GM23338 (cell line): ENCODE measurements at regions not wholly inside any gene's neighbourhood (a gene's known extent, or its start where the extent isn't known, plus 50 kb on each side); places are given as distances from the start of the nearest gene placed in this dataset.

Source experiments
- ATAC-seq: fragments of 200-7000 bp; cut with Tn5 transposase; 3 replicates; pipeline ENCODE4 v1.9.1; 2020
- DNase-seq: peaks from one replicate; pipeline ENCODE4 v3.0.0-alpha.2; 2015; ENCODE audit warnings: low spot score
- H2AFZ ChIP-seq: fragments of 200-600 bp; sonication (generic); 2 replicates; pipeline ENCODE4 v1.8.0; 2016; ENCODE audit warnings: antibody characterized with exemption, mild to moderate bottlenecking, moderate library complexity
- H3F3A ChIP-seq: fragments of 200-600 bp; sonication (generic); replicated peaks from 2 replicates; pipeline ENCODE4 v1.8.0; 2017; ENCODE audit warnings: antibody characterized with exemption, mixed run types, low read depth
- H3K27ac ChIP-seq: fragments of 200-600 bp; sonication (generic); 2 replicates; pipeline ENCODE4 v1.6.1; 2016; ENCODE audit warnings: low read depth
- H3K27me3 ChIP-seq: fragments of 200-600 bp; sonication (generic); 2 replicates; pipeline ENCODE4 v1.8.0; 2016; ENCODE audit warnings: mild to moderate bottlenecking, mixed run types, moderate library complexity; ENCODE audit not compliant: insufficient read depth
- H3K36me3 ChIP-seq: fragments of 200-600 bp; sonication (generic); 2 replicates; pipeline ENCODE4 v1.8.0; 2016; ENCODE audit warnings: mild to moderate bottlenecking; ENCODE audit not compliant: insufficient read depth
- H3K4me1 ChIP-seq: fragments of 200-600 bp; sonication (generic); 2 replicates; pipeline ENCODE4 v1.8.0; 2016; ENCODE audit warnings: mild to moderate bottlenecking, moderate library complexity; ENCODE audit not compliant: insufficient read depth
- H3K4me2 ChIP-seq: fragments of 200-600 bp; sonication (generic); 2 replicates; pipeline ENCODE4 v1.7.1; 2017; ENCODE audit warnings: mixed run types
- H3K4me3 ChIP-seq: fragments of 200-600 bp; sonication (generic); 2 replicates; pipeline ENCODE4 v1.6.1; 2016; ENCODE audit warnings: mixed run types
- H3K79me2 ChIP-seq: fragments of 200-600 bp; sonication (generic); replicated peaks from 2 replicates; pipeline ENCODE4 v1.8.0; 2017; ENCODE audit warnings: mild to moderate bottlenecking; ENCODE audit not compliant: insufficient read depth
- H3K9me2 ChIP-seq: fragments of 200-600 bp; sonication (generic); 2 replicates; pipeline ENCODE4 v1.8.0; 2017; ENCODE audit not compliant: insufficient read depth
- H4K20me1 ChIP-seq: fragments of 200-600 bp; sonication (generic); replicated peaks from 2 replicates; pipeline ENCODE4 v1.8.0; 2017; ENCODE audit warnings: mild to moderate bottlenecking; ENCODE audit not compliant: insufficient read depth
- H3K27ac Mint-ChIP-seq: 2 replicates; pipeline ENCODE4 v1.8.0; 2020; ENCODE audit warnings: inconsistent platforms, mild to moderate bottlenecking, moderate library complexity, mixed read lengths
- H3K27me3 Mint-ChIP-seq: 3 replicates; pipeline ENCODE4 v1.8.0; 2022; ENCODE audit warnings: low read depth, mild to moderate bottlenecking, moderate library complexity, mixed read lengths, inconsistent platforms; ENCODE audit not compliant: insufficient read depth, poor library complexity
- H3K36me3 Mint-ChIP-seq: 3 replicates; pipeline ENCODE4 v1.8.0; 2021; ENCODE audit warnings: low read depth, mild to moderate bottlenecking, inconsistent platforms, moderate library complexity, mixed read lengths
- H3K4me1 Mint-ChIP-seq: 3 replicates; pipeline ENCODE4 v1.8.0; 2020; ENCODE audit warnings: mild to moderate bottlenecking, inconsistent platforms, mixed read lengths
- H3K4me3 Mint-ChIP-seq: 3 replicates; pipeline ENCODE4 v1.8.0; 2021; ENCODE audit warnings: moderate library complexity, mild to moderate bottlenecking, inconsistent platforms, mixed read lengths
- H3K9me3 Mint-ChIP-seq: 3 replicates; pipeline ENCODE4 v1.8.0; 2020; ENCODE audit warnings: moderate library complexity, mild to moderate bottlenecking, inconsistent platforms, mixed read lengths
- JUNB ChIP-seq: IDR thresholded peaks from one replicate; pipeline ENCODE4 v1.6.1; 2016; ENCODE audit warnings: antibody characterized with exemption; ENCODE audit not compliant: unreplicated experiment
- REST ChIP-seq: IDR thresholded peaks from one replicate; pipeline ENCODE4 v1.6.1; 2018; ENCODE audit warnings: antibody characterized with exemption; ENCODE audit not compliant: unreplicated experiment
- STAT1 ChIP-seq: IDR thresholded peaks from one replicate; pipeline ENCODE4 v1.6.1; 2016; ENCODE audit warnings: antibody characterized with exemption; ENCODE audit not compliant: unreplicated experiment
- ZNF114 ChIP-seq: fragments of 250-450 bp; sonication (Bioruptor Pico); IDR thresholded peaks from 2 replicates; pipeline ENCODE4 v1.5.0; 2020; ENCODE audit warnings: mild to moderate bottlenecking, moderate library complexity
- ZNF462 ChIP-seq: fragments of 250-450 bp; sonication (Bioruptor Pico); IDR thresholded peaks from 2 replicates; pipeline ENCODE4 v1.5.0; 2020; ENCODE audit warnings: mild to moderate bottlenecking, moderate library complexity

- no peak for TF ChIP-seq ZNF462 (CRISPR knock-in tag)
- TF ChIP-seq ZNF114 (CRISPR knock-in tag): no peak
Measured at GRCh38 chr3:22609139-22609538, 594.0 kb upstream of the UBE2E2 start (continued).

- H3K9me3 Mint-ChIP-seq: no peaks in the 10 kb centered on the region
- no peaks in the 10 kb centered on the region for H3K36me3 Mint-ChIP-seq
- no peaks in the 10 kb centered on the region for H3K27me3 Mint-ChIP-seq
- TF ChIP-seq JUNB (no peak), STAT1 (no peak), REST (no peak)
- H3K4me1 Mint-ChIP-seq: no peaks in the 10 kb centered on the region
- H3K27ac Mint-ChIP-seq: no peak overlapping the region
- Histone ChIP-seq H3K27ac (no peak overlapping the region), H3K36me3 (no peaks in the 10 kb centered on the region), H3K4me2 (no peak overlapping the region), H2AFZ (no peak overlapping the region), H3K4me1 (no peaks in the 10 kb centered on the region), H3K9me2 (0 out of 2 replicates have a peak, but pooled peaks cover 4% of the 10 kb centered on the region), H3K4me3 (no peak overlapping the region), H4K20me1 (no peaks in the 10 kb centered on the region; the same call in 1 of the 2 replicates), H3K27me3 (no peaks in the 10 kb centered on the region), H3K79me2 (no peaks in the 10 kb centered on the region), H3F3A (no peaks in the 10 kb centered on the region)
- ATAC-seq (no peak), DNase-seq (no peak)
- no peak overlapping the region for H3K4me3 Mint-ChIP-seq
Measured at GRCh38 chr3:22612927-22613326, 590.2 kb upstream of the UBE2E2 start.
